ENCODE measurements at regions not wholly inside any gene's neighbourhood (a gene's known extent, or its start where the extent isn't known, plus 50 kb on each side); places are given as distances from the start of the nearest gene placed in this dataset.

DNA sequence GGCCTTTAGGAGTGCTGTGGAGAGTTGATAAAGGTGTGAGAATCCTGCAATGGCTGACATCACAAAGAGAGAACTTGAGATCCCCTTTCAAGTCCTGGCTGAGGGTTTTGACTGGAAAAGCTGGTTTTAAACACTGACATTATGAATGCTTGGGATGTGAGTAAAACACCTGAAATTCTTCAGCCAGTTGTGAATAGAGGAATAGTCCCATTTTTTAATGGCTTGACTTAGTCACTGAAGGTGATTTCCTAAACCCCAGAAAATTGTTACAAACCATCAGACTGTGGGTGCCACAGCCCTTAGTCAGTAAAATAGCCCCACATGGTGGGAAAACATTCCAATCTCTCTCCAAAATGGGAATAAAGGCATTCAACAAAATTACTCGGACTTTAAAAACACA lies 107.7 kb upstream of the LMO4 start:
- TF ChIP-seq CTCF (conservative IDR thresholded peaks at IDR 0.05 in 1 of 2, IDR thresholded peaks at IDR 0.05 in 1 of 2; ENCODE audit: low read depth in 1 of 2, low read length in 2 of 2) (no peak), EZH2 (IDR thresholded peaks at IDR 0.05; ENCODE audit: low read length, missing control alignments) (no peak)
